HG03103 (cell line): ENCODE measurements at regions not wholly inside any gene's neighbourhood (a gene's known extent, or its start where the extent isn't known, plus 50 kb on each side); places are given as distances from the start of the nearest gene placed in this dataset.

Experiments used
- ATAC-seq: cut with Tn5 transposase; IDR thresholded peaks from one replicate; pipeline ENCODE4 v1.9.1; 2021; ENCODE audit warnings: low read depth; ENCODE audit not compliant: unreplicated experiment

DNA sequence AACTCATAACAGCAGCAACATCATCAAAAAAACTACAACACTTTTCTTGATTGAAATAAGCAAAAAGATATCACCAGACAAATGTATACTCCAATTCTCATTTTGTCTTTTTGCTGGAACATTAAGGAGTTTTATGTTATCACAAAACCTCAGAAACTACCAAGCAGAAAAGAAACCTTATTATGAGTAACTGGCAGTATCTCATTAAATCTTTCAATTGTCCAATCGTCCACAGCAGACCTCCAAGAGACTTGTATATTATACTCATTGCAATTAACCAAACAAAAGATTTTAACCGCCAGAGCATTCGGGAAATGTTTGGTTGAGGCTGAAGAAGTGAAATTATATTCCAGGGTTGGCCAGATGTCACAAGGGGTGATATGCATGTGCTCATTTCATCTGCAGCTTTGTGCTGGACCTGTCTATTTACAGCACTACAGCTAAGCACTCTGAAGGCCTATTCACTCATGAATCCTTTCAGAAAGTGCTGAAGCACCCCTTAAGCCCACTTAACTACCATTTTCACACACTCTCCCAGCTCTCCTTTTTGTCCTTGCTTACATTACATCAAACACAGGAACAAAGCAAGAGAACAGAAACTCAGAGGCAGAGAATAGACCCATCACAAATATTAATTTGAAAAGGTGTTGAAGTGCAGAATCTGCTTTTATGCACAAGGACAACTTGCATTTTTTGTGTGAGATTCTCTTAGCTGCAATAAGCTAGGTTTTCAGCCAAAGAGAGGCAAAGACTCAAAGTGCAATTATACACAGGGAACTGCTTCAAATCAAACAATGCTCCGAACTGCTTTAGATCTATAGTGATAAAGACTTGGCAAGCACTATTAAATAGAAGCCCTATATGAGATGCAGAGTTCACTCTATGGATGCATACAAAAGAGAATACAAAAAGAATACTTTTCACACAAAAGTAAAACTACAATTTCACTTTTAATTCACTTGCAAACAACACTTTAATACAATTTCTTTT is 150.4 kb upstream of the POU5F2 start:
- no peak for ATAC-seq

DNA sequence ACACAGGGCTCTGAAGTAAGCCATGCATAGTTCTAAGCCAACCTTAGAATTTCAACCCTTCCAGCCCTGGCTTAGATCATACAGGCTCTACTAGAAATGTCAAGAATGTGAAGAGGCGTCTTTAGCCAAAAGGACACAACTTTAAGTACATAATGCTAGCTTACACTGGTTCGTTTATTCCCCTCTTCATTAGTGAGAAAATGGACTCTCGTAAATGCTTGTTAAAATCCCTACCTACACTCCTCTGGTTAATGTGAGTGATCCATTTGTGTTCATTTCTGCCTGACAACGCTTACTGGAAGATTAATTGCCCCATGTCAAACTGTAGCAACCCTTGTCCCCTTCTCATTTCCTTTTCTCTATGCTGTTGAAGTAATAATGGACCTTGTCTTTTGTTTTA is 149.3 kb upstream of the POU5F2 start:
- no peak for ATAC-seq

DNA sequence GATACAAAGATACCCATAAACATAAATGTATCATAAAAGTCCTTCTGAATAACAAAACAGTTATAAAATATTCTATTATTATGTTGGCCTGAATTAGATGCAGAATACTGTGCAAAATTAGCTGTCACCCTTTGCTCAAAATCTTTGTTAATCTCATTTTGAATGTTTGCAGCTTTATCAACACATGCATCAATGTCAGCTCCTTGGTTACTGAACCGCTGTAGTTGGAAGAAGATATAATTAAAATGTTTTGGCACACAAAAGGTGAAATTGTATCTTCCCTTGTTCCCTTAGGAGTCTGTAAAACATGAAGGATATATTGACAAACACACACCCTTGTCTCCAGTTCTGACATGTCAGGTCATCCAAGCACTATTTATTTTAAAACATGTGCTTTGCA is 146.3 kb upstream of the POU5F2 start:
- no peak for ATAC-seq

DNA sequence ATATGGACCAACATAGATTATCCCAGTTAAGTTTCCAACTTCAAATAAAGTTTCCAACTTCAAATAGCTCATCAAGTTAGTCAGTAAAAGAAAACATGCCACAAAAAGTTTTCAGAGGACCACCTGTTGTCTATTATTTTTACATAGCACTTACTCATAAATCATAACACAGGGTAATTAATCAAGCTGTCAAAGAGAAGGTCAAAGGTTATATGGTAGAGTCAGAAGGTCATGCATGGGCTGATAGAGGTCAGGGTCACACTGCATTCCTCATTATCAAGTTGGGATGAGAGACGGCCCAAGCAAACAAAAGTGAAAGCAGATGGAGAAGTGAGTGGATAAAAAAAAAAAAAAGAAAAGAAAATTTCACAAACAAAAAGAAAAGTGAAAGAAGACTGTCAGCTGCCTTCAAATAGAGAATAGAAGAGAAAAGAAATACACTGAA is 145.5 kb upstream of the POU5F2 start:
- ATAC-seq: no peak

DNA sequence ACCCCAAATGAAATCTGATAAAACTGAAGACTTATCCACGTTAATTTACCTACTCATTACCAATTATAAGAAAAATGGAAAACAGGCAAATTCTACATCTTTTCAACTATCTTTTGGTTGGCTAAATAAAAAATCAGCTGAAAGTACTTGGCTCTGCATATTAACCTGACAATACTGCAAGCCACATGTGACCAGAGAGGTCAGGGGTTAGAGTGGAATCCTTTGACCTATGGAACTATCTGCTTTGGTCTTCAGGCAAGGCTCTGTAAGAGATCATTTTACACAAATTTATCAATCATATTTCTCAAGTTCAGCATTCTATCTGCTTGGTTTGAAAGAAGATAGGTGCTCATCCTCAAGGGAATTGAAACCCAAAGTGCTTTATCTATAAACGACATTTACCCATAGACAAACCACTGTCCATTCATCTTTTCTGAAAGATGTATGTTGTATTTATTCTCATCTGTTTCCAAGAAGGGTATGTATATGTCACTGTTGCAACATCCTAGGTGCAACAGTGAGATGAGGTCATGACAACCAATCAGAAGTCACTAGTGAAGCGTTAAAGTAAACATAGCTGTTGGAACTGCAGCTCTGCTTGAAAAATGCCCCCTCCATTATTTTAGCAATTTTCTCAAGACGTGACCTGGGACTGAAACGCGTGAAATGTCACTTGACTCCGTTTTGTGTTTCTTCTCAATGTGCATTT is 144.9 kb upstream of the POU5F2 start:
- ATAC-seq: no peak

DNA sequence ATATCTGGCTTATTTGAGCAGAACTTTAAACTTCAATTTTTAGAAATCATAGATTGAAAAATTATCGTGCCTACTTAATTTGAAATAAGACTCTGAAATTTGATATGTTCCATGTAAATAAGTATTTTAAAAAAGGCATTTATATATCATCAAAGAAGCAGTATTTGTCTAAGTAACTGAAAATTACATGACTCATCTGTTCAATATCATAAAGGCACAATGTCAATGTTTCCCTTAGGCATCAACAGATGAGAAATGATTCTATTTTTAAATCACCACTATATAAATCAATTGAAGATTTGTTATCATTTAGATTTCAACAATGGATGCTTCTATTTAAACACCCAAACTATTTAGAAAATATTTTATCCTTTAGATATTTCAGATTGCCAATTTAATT is 142.9 kb upstream of the POU5F2 start:
- no peak for ATAC-seq

DNA sequence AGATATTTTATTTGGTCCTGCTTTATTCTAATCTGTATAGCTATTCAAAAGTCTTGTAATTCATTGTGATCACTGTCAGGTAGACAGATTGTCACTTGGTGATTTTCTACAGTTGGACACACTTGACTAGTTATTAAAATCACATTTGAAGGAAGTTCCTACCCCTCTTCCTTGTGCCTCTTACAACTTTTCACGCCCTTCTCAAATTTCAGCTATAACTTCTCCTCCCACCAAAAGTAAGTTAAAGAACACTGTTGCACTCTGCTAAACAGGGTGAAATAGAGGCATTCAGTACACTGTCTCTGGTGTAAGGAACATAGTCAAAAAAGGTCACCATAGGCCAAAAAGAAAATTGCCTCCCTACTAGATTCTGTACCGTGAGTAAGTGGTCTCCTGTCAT is 142.1 kb upstream of the POU5F2 start:
- no peak for ATAC-seq

DNA sequence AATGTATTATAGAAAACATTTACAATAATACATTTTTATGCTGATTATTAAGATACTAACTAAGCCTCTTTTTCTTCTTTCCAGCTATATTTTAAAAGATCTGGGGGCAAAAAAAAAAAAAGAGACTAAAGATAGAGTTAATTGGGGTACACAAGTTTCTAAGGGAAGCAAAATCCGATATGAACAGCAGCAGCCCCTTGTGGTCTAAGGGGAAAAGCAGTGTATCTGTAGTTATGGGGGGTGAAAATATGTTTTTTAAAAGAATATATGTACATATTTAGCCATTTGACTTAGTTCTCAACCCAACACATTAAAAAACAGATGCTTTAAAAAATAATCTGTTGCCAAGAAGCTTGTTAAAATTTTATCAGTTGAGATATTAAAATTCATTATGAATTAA is 134.3 kb upstream of the POU5F2 start:
- ATAC-seq: no peak

DNA sequence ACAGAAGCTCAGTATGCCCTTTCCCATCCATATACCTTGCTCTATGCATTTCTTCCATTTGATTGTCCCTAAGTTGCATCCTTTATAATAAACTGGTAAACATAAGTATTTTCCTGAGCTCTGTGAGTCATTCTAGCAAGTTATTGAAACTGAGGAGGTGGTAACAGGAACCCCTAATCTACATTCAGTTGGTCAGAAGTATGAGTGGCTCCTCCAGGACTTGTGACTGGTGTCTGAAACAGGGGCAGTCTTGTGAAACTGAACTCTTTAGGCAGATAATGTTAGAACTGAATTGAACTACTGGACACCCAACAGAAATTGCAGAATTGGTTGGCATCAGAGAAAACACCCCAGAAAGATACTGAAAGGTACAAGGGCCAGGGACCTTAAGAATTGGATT is 133.1 kb upstream of the POU5F2 start:
- peak; percentile 51 for ATAC-seq

DNA sequence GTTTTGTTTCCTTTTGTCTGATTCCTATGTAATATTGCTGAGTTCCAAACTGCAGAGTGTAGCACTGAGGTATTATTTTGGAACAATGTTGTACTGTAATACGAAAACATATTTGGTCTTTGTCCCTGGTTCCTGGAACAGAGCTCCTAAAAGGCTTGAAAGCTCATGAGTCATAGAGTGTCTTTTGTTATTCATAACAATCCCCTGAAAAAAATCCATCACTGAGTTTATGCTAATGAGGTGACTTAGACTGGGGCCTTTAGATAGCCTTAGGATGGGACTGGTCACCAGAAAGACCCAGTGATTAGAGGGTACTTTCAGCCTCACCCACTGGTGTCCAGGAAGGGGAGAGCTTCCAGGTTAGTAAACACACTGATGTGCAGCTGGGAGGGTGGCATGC is 132.7 kb upstream of the POU5F2 start:
- ATAC-seq: peak; percentile 57

DNA sequence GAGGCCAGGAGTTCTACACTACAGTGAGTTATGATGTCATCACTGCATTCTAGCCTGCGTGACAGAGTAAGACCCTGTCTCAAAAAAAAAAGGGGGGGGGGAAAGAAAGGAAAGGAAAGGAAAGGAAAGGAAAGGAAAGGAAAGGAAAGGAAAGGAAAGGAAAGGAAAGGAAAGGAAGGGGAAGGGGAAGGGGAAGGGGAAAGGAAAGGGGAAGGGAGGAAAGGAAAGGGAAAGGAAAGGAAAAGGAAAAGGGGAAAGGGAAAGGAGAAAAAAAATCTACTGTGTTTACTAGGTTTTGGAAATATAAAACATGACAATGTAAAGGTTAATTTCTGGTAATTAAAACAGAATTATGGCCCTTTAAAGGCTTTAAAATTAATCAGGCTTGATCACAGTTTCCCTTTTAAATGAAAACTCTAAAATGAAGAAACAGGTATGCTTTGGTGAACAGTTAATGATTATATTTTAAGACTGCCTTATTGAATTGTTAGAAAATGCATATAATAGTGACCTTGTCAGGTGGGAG is 131.9 kb upstream of the POU5F2 start:
- no peak for ATAC-seq

DNA sequence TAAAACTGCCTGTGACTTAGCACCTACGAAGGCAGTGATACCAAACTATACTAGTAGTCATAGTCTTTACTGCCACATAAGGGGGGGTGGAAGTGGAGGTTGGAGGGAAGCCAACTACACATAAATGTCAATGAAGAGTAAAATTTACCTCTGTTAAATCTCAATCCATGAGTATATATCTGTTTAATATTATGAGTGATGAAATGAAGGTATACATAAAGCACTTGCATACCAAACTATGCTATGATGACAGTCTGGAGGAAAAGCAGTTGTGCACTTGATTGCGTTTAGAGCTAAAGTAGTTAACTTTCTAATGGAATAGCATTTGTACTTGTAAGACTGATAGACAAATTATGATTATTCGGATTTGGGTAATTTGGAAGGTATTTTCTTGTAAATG is 129.2 kb upstream of the POU5F2 start:
- ATAC-seq: no peak

DNA sequence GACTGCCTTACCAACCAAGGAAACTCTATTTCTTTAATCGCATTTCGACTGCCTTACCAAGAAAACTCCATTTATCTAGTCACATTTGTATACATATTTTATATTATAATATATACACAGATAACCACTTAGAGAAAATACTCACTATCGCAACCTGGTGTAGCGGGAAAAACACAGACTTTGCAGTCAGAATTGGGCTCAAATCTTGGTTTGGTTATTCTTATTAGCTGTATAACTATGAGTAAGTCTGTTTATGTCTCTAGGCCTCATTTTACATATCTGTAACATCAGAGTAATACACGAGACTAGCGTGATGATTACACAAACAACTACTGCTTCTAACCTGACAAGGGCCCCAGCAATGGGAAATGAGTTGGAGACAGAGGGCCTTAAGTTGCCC is 127.5 kb upstream of the POU5F2 start:
- ATAC-seq: no peak

DNA sequence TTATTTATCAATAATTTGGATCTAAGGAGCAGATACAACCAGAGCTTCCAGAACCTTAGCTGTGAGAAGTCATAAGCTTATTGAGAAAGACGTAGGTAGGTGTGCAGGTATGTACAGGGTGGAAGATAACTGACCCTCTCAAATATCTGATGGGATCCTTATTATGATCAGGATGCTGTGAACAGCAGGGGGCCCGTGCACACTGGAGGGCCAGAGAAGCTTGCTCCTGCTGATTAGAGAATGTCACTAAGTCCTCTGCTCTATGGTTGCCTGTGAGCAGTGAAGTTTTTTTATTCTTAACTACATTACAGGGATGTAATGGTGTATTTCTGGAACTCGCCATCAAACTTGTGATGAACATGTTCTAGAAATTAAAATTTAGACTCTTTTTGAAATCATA is 108.9 kb upstream of the POU5F2 start:
- ATAC-seq: no peak

DNA sequence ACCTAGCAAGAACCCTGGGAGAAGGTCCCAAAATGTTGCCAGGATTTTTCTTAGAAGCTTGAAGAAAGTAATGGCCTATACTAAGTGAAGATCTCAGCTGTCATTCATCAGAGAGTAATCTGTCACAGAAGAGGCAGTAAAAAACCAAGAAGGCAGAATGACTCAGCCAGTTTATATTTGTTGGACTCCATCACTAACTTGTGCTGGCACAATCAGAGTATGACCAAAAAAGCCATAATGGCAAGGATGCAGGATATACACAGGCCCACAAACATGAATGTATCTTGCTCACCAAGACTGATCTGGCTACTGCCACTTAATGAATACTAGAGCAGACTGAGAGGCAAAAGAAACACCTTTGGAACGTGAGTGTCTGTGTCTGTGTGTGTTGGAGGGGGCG is 104.0 kb upstream of the POU5F2 start:
- ATAC-seq: no peak

DNA sequence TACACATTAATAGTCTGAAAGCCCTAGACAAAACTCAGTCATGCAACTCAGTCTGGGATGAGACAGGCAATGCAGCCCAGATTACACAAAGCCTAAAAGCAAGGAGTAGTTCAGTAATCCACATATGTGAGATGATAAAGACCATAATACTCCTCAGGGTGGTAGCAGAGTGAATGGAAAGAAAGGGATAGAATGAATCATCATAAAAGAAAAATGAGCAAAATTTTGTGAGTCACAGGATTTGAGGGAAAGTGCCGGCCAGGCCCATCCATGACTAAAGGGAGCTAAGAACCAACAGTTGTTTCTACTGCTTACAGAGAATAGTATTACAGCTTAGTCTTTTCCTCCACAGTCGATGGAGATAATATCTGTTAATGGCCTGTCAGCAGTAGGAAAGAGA is 90.0 kb upstream of the POU5F2 start:
- no peak for ATAC-seq

DNA sequence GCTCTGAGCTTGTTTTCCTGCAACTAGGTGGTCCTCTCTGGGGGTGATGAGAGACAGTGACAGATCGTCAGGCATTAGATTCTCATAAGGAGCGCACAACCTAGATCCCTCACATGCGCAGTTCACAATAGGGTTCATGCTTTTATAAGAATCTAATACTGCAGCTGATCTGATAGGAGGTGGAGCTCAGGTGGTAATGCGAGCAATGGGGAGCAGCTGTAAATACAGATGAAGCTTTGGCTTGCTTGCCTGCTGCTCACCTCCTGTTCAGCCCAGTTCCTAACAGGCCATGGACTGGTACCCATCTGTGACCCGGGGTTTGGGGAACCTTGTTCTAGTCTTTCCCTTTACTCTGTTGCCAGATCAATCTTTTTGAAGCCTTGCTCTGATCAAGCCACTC is 89.5 kb upstream of the POU5F2 start:
- no peak for ATAC-seq

DNA sequence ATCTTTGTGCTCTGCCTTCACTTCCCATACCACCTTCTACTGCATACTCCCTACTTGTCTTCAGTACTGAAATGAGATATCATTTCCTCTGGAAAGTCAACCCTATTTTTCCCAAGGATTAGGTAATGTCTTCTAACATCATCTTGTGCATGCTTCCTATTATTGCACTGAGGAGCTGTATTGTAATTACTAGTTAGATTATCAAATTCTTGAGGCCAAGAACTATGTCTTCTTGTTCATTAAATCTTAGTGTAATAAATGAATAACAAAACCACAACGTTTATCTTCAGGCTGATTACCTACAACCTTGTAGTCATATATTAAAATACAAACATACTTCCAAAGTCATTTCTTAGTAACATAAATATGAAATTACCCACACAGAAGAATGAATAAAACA is 87.9 kb upstream of the POU5F2 start:
- no peak for ATAC-seq

DNA sequence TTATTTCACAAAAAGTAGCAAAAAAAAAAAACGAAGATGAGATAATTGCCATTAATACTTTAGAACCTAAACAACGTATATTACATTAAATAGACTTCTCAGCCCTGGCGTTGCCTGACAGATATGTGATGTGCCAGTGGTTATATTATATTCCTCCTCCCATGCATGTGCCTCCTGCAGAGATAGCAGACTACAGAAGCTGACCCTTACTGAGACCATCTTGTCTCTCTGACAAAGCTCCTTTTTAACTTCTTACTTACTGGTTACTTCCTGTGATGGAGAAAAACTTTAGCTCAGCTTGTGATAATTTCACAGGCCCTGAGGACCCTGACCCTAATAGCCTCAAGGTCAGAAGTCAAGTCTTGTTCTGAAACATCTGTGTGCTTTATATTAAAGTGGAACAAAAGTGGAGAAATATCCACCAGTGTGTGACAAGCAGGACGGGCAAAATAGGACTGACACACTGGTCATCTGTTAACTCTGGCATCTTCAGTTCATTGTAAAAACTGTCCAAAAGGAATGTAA is 80.6 kb upstream of the POU5F2 start:
- ATAC-seq: no peak

DNA sequence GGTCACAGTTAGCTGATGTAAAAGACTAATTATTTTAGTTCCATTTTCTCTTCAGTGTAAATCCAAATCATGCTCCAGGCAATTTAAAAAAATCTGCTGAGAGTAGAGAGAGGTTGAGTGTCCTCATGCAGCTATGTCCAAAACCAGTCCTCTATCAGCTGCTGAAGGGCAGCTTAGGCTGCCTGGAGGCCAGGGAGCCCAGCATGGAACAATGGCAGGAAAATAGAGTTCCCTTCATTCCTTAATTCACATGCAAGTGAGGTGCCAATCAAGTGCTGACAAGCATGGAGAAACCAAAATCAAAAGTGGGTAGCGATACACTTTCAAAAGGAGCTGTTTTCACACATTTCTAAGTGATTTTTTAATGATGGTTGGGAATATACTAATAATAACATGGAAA is 78.3 kb upstream of the POU5F2 start:
- no peak for ATAC-seq

DNA sequence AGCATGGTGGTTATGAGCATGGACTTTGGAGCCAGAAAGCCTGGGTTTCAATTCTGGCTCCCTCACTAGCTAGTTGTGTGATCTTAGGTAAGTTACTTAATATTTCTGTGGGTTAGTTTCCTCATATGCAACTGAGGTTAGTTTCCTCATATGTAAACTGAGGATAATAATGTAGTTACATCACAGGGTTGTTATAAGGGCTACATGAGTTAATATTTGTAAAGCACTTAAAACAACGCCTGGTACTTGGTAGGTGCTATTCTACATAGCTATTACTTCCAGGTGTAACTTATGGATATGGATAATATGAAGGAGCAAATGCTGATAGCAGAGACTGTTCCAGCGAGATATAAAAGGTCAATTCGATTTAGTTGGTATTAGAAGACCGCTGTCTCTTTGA is 69.4 kb upstream of the POU5F2 start:
- no peak for ATAC-seq
